HEK293 (cell line): ENCODE measurements at regions not wholly inside any gene's neighbourhood (a gene's known extent, or its start where the extent isn't known, plus 50 kb on each side); places are given as distances from the start of the nearest gene placed in this dataset.

Experiments
- KLF8 ChIP-seq: fragments of 450-650 bp; formaldehyde crosslinking; IDR thresholded peaks from 2 replicates; pipeline ENCODE4 v1.5.1; 2016; ENCODE audit warnings: missing biosample characterization, missing genetic modification characterization
- ZNF335 ChIP-seq: fragments of 450-650 bp; formaldehyde crosslinking; conservative IDR thresholded peaks from 2 replicates; pipeline ENCODE4 v1.5.1; 2016; ENCODE audit warnings: missing biosample characterization, missing genetic modification characterization

DNA sequence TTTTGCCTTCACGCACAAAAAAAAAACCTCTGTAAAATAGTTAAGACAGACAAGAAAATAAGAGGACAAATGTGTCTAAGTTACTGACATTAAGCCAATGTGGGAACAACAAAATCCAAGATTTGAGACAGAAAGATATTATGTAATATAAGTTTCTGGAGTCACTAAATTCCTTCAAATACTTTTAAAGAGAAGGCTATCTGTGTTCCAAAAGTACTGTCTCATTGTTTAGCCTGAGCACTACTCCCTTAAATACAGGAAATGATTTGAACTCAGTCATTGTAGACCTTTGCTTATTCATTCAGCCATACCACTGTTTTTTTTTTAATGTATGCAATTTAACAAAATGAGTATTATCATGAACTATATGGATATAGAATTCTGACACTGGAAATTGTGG is 82.7 kb upstream of the KITLG start:
- TF ChIP-seq ZNF335 (no peak), KLF8 (tag by site-specific recombination) (no peak)
